Chondrocyte (in vitro differentiated cells): ENCODE measurements at regions not wholly inside any gene's neighbourhood (a gene's known extent, or its start where the extent isn't known, plus 50 kb on each side); places are given as distances from the start of the nearest gene placed in this dataset.
"Not testable (repeated sequence)": the region's sequence is repeated elsewhere in the genome, so short reads cannot be mapped to it uniquely, and the experiment has no call there.

Experiments used
- DNase-seq: peaks from one replicate; pipeline ENCODE4 v3.0.0; 2021; ENCODE audit warnings: mixed read lengths, low spot score
- H3K27ac Mint-ChIP-seq: one replicate; pipeline ENCODE4 v1.8.0; 2021; ENCODE audit warnings: mild to moderate bottlenecking, moderate library complexity, mixed read lengths; ENCODE audit not compliant: unreplicated experiment
- H3K27me3 Mint-ChIP-seq: 2 replicates; pipeline ENCODE4 v1.8.0; 2021; ENCODE audit warnings: low read depth, mixed read lengths
- H3K36me3 Mint-ChIP-seq: 2 replicates; pipeline ENCODE4 v1.8.0; 2021; ENCODE audit warnings: low read depth, mixed read lengths
- H3K4me1 Mint-ChIP-seq: 2 replicates; pipeline ENCODE4 v1.8.0; 2021; ENCODE audit warnings: low read depth, mild to moderate bottlenecking, mixed read lengths
- H3K4me3 Mint-ChIP-seq: one replicate; pipeline ENCODE4 v1.8.0; 2021; ENCODE audit warnings: mild to moderate bottlenecking, moderate library complexity, mixed read lengths; ENCODE audit not compliant: unreplicated experiment
- H3K9me3 Mint-ChIP-seq: 2 replicates; pipeline ENCODE4 v1.8.0; 2021; ENCODE audit warnings: low read depth, mixed read lengths
- CTCF ChIP-seq: fragments of 200-600 bp; sonication (generic); IDR thresholded peaks from 2 replicates; pipeline ENCODE4 v1.5.0; 2021; ENCODE audit warnings: antibody characterized with exemption, mild to moderate bottlenecking, moderate library complexity

- DNase-seq: no peak
- TF ChIP-seq CTCF: no peak
- peaks cover 13% of the 10 kb centered on the region for H3K9me3 Mint-ChIP-seq
- H3K27ac Mint-ChIP-seq: no peak overlapping the region
- H3K27me3 Mint-ChIP-seq: no peaks in the 10 kb centered on the region
- H3K4me1 Mint-ChIP-seq: no peaks in the 10 kb centered on the region
- no peaks in the 10 kb centered on the region for H3K36me3 Mint-ChIP-seq
- no peak overlapping the region for H3K4me3 Mint-ChIP-seq
These were observed 576.1 kb upstream of the PTBP2 start for GRCh38 chr1:96145492-96145891.

GRCh38 chr1:96152957-96153356 lies 568.6 kb upstream of the PTBP2 start:
- H3K4me1 Mint-ChIP-seq, H3K27me3 Mint-ChIP-seq, H3K4me3 Mint-ChIP-seq, DNase-seq, H3K36me3 Mint-ChIP-seq, H3K27ac Mint-ChIP-seq: not testable (repeated sequence)
- peaks cover 19% of the 10 kb centered on the region for H3K9me3 Mint-ChIP-seq

GRCh38 chr1:96157101-96157500 lies 564.5 kb upstream of the PTBP2 start:
- H3K4me3 Mint-ChIP-seq: no peak overlapping the region
- no peak overlapping the region for H3K27ac Mint-ChIP-seq
- H3K27me3 Mint-ChIP-seq: peaks cover 2% of the 10 kb centered on the region
- no peaks in the 10 kb centered on the region for H3K4me1 Mint-ChIP-seq
- no peak for TF ChIP-seq CTCF
- H3K9me3 Mint-ChIP-seq: peaks cover 16% of the 10 kb centered on the region
- no peak for DNase-seq
- no peaks in the 10 kb centered on the region for H3K36me3 Mint-ChIP-seq

DNA sequence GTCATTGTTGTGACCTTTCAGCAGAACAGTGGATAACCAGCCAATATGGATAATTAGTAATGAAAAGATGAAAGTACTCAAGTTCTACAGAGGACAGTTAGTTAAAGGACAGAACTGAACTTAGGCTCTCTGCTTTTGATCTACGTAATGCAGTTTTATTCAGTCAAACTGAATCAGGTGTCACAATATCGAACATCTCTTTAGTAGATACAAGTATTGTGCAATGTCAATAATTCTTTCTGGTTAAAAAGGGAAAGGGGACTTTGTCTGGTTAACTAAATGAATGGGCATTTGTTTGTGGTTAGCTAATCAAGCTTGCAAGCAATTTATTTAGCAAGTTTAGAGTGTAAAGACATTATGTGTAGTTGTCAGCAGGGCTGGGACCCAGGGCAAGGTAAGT lies 562.2 kb upstream of the PTBP2 start:
- Mint-ChIP-seq H3K9me3 (peaks cover 15% of the 10 kb centered on the region), H3K4me3 (no peak overlapping the region), H3K4me1 (no peaks in the 10 kb centered on the region), H3K27me3 (peaks cover 2% of the 10 kb centered on the region), H3K36me3 (no peaks in the 10 kb centered on the region), H3K27ac (no peak overlapping the region)
- no peak for TF ChIP-seq CTCF
- DNase-seq: no peak

- Mint-ChIP-seq H3K9me3 (peaks cover 20% of the 10 kb centered on the region), H3K4me3 (no peak overlapping the region)
These were observed 557.5 kb upstream of the PTBP2 start for GRCh38 chr1:96164053-96164452.

More at GRCh38 chr1:96164053-96164452, 557.5 kb upstream of the PTBP2 start:
- TF ChIP-seq CTCF: no peak
- H3K4me1 Mint-ChIP-seq: no peaks in the 10 kb centered on the region
- H3K27ac Mint-ChIP-seq: no peak overlapping the region
- no peaks in the 10 kb centered on the region for H3K36me3 Mint-ChIP-seq
- no peak for DNase-seq
- H3K27me3 Mint-ChIP-seq: peaks cover under 1% of the 10 kb centered on the region
